ENCODE measurements at regions not wholly inside any gene's neighbourhood (a gene's known extent, or its start where the extent isn't known, plus 50 kb on each side); places are given as distances from the start of the nearest gene placed in this dataset.

- TF ChIP-seq, protein P1, sequence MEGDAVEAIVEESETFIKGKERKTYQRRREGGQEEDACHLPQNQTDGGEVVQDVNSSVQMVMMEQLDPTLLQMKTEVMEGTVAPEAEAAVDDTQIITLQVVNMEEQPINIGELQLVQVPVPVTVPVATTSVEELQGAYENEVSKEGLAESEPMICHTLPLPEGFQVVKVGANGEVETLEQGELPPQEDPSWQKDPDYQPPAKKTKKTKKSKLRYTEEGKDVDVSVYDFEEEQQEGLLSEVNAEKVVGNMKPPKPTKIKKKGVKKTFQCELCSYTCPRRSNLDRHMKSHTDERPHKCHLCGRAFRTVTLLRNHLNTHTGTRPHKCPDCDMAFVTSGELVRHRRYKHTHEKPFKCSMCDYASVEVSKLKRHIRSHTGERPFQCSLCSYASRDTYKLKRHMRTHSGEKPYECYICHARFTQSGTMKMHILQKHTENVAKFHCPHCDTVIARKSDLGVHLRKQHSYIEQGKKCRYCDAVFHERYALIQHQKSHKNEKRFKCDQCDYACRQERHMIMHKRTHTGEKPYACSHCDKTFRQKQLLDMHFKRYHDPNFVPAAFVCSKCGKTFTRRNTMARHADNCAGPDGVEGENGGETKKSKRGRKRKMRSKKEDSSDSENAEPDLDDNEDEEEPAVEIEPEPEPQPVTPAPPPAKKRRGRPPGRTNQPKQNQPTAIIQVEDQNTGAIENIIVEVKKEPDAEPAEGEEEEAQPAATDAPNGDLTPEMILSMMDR (conservative IDR thresholded peaks at IDR 0.05; ENCODE audit: low read depth, low read length), result no peak
- TF ChIP-seq EZH2 (IDR thresholded peaks at IDR 0.05; ENCODE audit: low read length, unreplicated experiment) (no peak), EZH2phosphoT487 (IDR thresholded peaks at IDR 0.05; ENCODE audit: borderline replicate concordance, low read length) (no peak)
These were observed 353.0 kb upstream of the ZFHX3 start for GRCh38 chr16:73400951-73401350.

Measured in PC-3 (cell line).